Endothelial cell of umbilical vein (primary cell): ENCODE measurements at regions not wholly inside any gene's neighbourhood (a gene's known extent, or its start where the extent isn't known, plus 50 kb on each side); places are given as distances from the start of the nearest gene placed in this dataset.

Source experiments
- EZH2 ChIP-seq: IDR thresholded peaks from 2 replicates; pipeline ENCODE4 v1.6.1; 2012; ENCODE audit warnings: borderline replicate concordance, low read depth, mild to moderate bottlenecking, moderate library complexity, low read length, inconsistent platforms; ENCODE audit not compliant: severe bottlenecking
- FOS ChIP-seq: IDR thresholded peaks from 2 replicates; pipeline ENCODE4 v1.6.1; 2011; ENCODE audit warnings: mild to moderate bottlenecking, low read length, moderate library complexity, borderline replicate concordance; ENCODE audit not compliant: insufficient read depth
- GATA2 ChIP-seq: IDR thresholded peaks from 2 replicates; pipeline ENCODE4 v1.7.0; 2011; ENCODE audit warnings: low read depth, mild to moderate bottlenecking, moderate library complexity, mixed read lengths, low read length; ENCODE audit not compliant: insufficient read length, insufficient read depth
- JUN ChIP-seq: IDR thresholded peaks from 2 replicates; pipeline ENCODE4 v1.6.1; 2011; ENCODE audit warnings: borderline replicate concordance, low read depth; ENCODE audit not compliant: insufficient read length, insufficient read depth
- POLR2A ChIP-seq: IDR thresholded peaks from 2 replicates; pipeline ENCODE4 v1.6.1; 2012; ENCODE audit warnings: low read depth, mild to moderate bottlenecking, control low read depth, low read length
- POLR2AphosphoS5 ChIP-seq: IDR thresholded peaks from 2 replicates; pipeline ENCODE4 v1.6.1; 2012; ENCODE audit warnings: low read depth, mild to moderate bottlenecking, control low read depth, low read length, moderate library complexity; ENCODE audit not compliant: insufficient read depth
- TF ChIP-seq, protein P1 (sequence below), 2 donors: IDR thresholded peaks; 1 replicate in 1 of 2; 2 replicates in 1 of 2; pipeline ENCODE4 v1.5.1; 2011; ENCODE audit warnings: low read length in 2 of 2, mild to moderate bottlenecking in 2 of 2, moderate library complexity in 2 of 2, control low read depth in 1 of 2, inconsistent platforms in 1 of 2, low read depth in 1 of 2; ENCODE audit not compliant: insufficient read depth in 1 of 2; ENCODE audit errors: extremely low read depth in 1 of 2
- TF ChIP-seq, protein P2 (sequence below): IDR thresholded peaks from 2 replicates; pipeline ENCODE4 v1.6.1; 2011; ENCODE audit not compliant: insufficient read depth, insufficient read length

DNA sequence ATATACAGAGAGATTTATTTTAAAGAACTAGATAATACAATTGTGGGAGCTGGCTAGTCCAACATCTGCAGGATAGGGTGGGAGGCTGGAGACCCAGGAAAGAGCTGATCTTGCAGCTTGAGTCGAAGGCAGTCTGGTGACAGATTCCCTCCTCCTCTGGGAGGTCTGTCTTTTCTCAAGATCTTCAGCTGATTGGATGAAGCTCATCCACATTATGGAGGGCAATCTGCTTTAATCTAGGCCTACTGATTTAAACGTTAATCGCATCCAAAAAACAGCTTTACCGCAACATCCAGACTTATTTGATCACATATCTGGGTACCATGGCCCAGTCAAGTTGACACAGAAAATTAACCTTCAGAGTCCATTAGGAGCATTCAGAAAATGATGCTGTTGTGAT, 168.1 kb downstream of the ATPSCKMT start:
- TF ChIP-seq, protein P1, sequence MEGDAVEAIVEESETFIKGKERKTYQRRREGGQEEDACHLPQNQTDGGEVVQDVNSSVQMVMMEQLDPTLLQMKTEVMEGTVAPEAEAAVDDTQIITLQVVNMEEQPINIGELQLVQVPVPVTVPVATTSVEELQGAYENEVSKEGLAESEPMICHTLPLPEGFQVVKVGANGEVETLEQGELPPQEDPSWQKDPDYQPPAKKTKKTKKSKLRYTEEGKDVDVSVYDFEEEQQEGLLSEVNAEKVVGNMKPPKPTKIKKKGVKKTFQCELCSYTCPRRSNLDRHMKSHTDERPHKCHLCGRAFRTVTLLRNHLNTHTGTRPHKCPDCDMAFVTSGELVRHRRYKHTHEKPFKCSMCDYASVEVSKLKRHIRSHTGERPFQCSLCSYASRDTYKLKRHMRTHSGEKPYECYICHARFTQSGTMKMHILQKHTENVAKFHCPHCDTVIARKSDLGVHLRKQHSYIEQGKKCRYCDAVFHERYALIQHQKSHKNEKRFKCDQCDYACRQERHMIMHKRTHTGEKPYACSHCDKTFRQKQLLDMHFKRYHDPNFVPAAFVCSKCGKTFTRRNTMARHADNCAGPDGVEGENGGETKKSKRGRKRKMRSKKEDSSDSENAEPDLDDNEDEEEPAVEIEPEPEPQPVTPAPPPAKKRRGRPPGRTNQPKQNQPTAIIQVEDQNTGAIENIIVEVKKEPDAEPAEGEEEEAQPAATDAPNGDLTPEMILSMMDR (IDR thresholded peaks at IDR 0.05; ENCODE audit: extremely low read depth in 1 of 2, insufficient read depth in 1 of 2, low read depth in 1 of 2, low read length in 2 of 2) = no peak
- TF ChIP-seq, protein P2, sequence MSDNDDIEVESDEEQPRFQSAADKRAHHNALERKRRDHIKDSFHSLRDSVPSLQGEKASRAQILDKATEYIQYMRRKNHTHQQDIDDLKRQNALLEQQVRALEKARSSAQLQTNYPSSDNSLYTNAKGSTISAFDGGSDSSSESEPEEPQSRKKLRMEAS = no peak
- TF ChIP-seq POLR2AphosphoS5 (no peak), POLR2A (no peak), EZH2 (no peak), JUN (no peak), FOS (no peak), GATA2 (no peak)
